Pancreas (tissue), 10 donors: ENCODE measurements at regions not wholly inside any gene's neighbourhood (a gene's known extent, or its start where the extent isn't known, plus 50 kb on each side); places are given as distances from the start of the nearest gene placed in this dataset.

Experiments used
- ATAC-seq, 4 donors: fragments of 200-7000 bp; cut with Tn5 transposase; one replicate each; pipeline versions ENCODE4 v1.8.0 to v1.9.1; 2020; ENCODE audit warnings: mild to moderate bottlenecking in 4 of 4, moderate library complexity in 4 of 4
- DNase-seq, 6 donors: peaks; one replicate each; pipeline ENCODE4 v3.0.0-alpha.2; 2020
- FAIRE-seq: peaks from 2 replicates; lab custom pipeline; 2012; peaks lifted over from hg19 to GRCh38; lab: Jason Lieb, UNC
- H3K27ac ChIP-seq, 4 donors: fragments of 200-600 bp; sonication (generic); 1 replicate in 3 of 4; 2 replicates in 1 of 4; pipeline versions ENCODE4 v1.5.0 to v1.8.0; 2020
- H3K27me3 ChIP-seq, 4 donors: fragments of 200-600 bp; one replicate each; pipeline ENCODE4 v1.8.0; 2021
- H3K36me3 ChIP-seq, 3 donors: fragments of 200-600 bp; sonication (generic) in 1 of 3; one replicate each; pipeline versions ENCODE4 v1.5.0 to v1.8.0; 2020 to 2021
- H3K4me1 ChIP-seq, 3 donors: fragments of 200-600 bp; one replicate each; pipeline ENCODE4 v1.8.0; 2021
- H3K4me3 ChIP-seq, 4 donors: fragments of 200-600 bp; sonication (generic) in 2 of 4; one replicate each; pipeline versions ENCODE4 v1.5.0 to v1.8.0; 2020 to 2021
- H3K9me3 ChIP-seq, 4 donors: fragments of 200-600 bp; one replicate each; pipeline ENCODE4 v1.8.0; 2021
- WGBS, 2 donors: extraction: QIAGEN DNeasy Blood & Tissue Kit; methylation state at CpG; one replicate each; pipeline ENCODE4 v1.1.7; 2013; 5-methylcytosine and 5-hydroxymethylcytosine counted together
- intact Hi-C, 3 donors: fragments of 100-400 bp; cut with DNase I; formaldehyde crosslinking; loops; one replicate each; pipeline versions ENCODE4 v1.11.1 to v1.14.2; 2022
- TF ChIP-seq, protein P1 (sequence below), 4 donors: fragments of 200-600 bp; sonication (generic) in 3 of 4; IDR thresholded peaks; one replicate each; pipeline versions ENCODE4 v1.5.0 to v1.8.0; 2021; ENCODE audit warnings: antibody characterized with exemption in 4 of 4
- donor health status: healthy with polysubstance abuse.
- donor health status: DM: no; HTN: no; CAD: no; lungs with moderate emphysema.
- donor health status: DM: no; HTN: no; CAD: no.
- donor health status: control.
- donor health status: control.
- donor health status: Bipolar disorder and iron deficiency.
- donor health status: DM: yes; HTN: yes; CAD: no.
- donor health status: DM: no; HTN: no; CAD: no.
- donor health status: DM: no; HTN: no; CAD: no.
- donor health status: DM: yes; HTN: yes; CAD: no.

GRCh38 chr15:34652726-34653033 is 69.2 kb upstream of the GOLGA8B start:
- DNase-seq (peak in 2 of 6 donors; percentile 10 to 24), FAIRE-seq (no peak), ATAC-seq (peak; percentile 57 to 82 (median 74))
- Histone ChIP-seq H3K4me1 (no peaks in the 10 kb centered on the region), H3K4me3 (no peak overlapping the region), H3K27me3 (no peaks in the 10 kb centered on the region), H3K9me3 (no peaks in the 10 kb centered on the region), H3K27ac (no peak overlapping the region), H3K36me3 (no peaks in the 10 kb centered on the region)
- TF ChIP-seq, protein P1, sequence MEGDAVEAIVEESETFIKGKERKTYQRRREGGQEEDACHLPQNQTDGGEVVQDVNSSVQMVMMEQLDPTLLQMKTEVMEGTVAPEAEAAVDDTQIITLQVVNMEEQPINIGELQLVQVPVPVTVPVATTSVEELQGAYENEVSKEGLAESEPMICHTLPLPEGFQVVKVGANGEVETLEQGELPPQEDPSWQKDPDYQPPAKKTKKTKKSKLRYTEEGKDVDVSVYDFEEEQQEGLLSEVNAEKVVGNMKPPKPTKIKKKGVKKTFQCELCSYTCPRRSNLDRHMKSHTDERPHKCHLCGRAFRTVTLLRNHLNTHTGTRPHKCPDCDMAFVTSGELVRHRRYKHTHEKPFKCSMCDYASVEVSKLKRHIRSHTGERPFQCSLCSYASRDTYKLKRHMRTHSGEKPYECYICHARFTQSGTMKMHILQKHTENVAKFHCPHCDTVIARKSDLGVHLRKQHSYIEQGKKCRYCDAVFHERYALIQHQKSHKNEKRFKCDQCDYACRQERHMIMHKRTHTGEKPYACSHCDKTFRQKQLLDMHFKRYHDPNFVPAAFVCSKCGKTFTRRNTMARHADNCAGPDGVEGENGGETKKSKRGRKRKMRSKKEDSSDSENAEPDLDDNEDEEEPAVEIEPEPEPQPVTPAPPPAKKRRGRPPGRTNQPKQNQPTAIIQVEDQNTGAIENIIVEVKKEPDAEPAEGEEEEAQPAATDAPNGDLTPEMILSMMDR (IDR thresholded peaks at IDR 0.05): no peak
- intact Hi-C loops: no loop called here

GRCh38 chr15:34651997-34652725 is 68.7 kb upstream of the GOLGA8B start:
- DNase-seq (peak in 4 of 6 donors; percentile 15 to 27 (median 15)), ATAC-seq (peak in 3 of 4 donors; percentile 40 to 81 (median 69))
- 16 to 27% methylated on average over 1 of the region's 1 CpG for WGBS, 2 donors

GRCh38 chr15:34650177-34650576 is 66.7 kb upstream of the GOLGA8B start:
- H3K4me1 ChIP-seq: no peaks in the 10 kb centered on the region
- ATAC-seq: peak in 1 of 4 donors; percentile 30
- DNase-seq: no peak
- no peaks in the 10 kb centered on the region for H3K36me3 ChIP-seq
- no peak overlapping the region for H3K4me3 ChIP-seq
- no peaks in the 10 kb centered on the region for H3K9me3 ChIP-seq
- intact Hi-C loops: no loop called here
- no peaks in the 10 kb centered on the region for H3K27me3 ChIP-seq
- no peak overlapping the region for H3K27ac ChIP-seq
- TF ChIP-seq, protein P1 (IDR thresholded peaks at IDR 0.05): no peak
- no peak for FAIRE-seq

More at GRCh38 chr15:34651997-34652725, 68.7 kb upstream of the GOLGA8B start:
- Histone ChIP-seq H3K4me3 (no peak overlapping the region), H3K4me1 (no peaks in the 10 kb centered on the region), H3K27ac (no peak overlapping the region), H3K9me3 (no peaks in the 10 kb centered on the region), H3K36me3 (no peaks in the 10 kb centered on the region), H3K27me3 (no peaks in the 10 kb centered on the region)
- no peak for FAIRE-seq
- TF ChIP-seq, protein P1 (IDR thresholded peaks at IDR 0.05): no peak
- intact Hi-C loops: no loop called here

DNA sequence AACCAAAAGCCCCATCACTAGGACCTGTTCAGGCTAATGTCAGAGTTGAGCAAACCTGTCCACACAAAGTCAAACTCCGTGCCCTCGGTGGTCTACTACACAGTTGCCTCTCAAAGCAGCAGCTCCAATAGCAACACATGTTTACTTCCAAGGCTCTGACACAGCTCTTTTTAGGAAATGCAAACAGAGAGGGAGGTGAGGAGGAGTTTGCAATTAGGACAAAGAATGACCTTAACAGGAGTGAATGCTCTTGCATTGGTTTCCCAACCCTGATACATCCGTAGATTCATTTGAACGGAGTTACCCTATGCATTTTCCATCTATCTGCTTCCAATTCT is 64.8 kb upstream of the GOLGA8B start:
- no peaks in the 10 kb centered on the region for H3K36me3 ChIP-seq

More for the DNA sequence above, 64.8 kb upstream of the GOLGA8B start:
- no peak overlapping the region for H3K4me3 ChIP-seq
- intact Hi-C loops: no loop called here
- WGBS, 2 donors: 63 to 69% methylated on average over 4 of the region's 4 CpGs
- no peaks in the 10 kb centered on the region for H3K9me3 ChIP-seq
- no peak for DNase-seq
- H3K27ac ChIP-seq: no peak overlapping the region
- no peaks in the 10 kb centered on the region for H3K27me3 ChIP-seq
- no peak for ATAC-seq
- TF ChIP-seq, protein P1 (IDR thresholded peaks at IDR 0.05): no peak
- no peaks in the 10 kb centered on the region for H3K4me1 ChIP-seq
- FAIRE-seq: no peak
